Activated CD4-positive, alpha-beta T cell treated with anti-CD3 and anti-CD28 coated beads for 36 hours (primary cell): ENCODE measurements at regions not wholly inside any gene's neighbourhood (a gene's known extent, or its start where the extent isn't known, plus 50 kb on each side); places are given as distances from the start of the nearest gene placed in this dataset.

Experiments
- ATAC-seq: fragments of 200-7000 bp; cut with Tn5 transposase; one replicate; pipeline ENCODE4 v1.10.0; 2021; ENCODE audit warnings: mild to moderate bottlenecking, moderate library complexity
- CTCF ChIA-PET: fragments of 350-600 bp; sonication (Branson Sonifier 250); formaldehyde crosslinking; loops from one replicate; lab custom pipeline; 2021; ENCODE audit warnings: antibody characterized with exemption; lab: Charles Lee
- POLR2A ChIA-PET: fragments of 350-600 bp; sonication (Branson Sonifier 250); formaldehyde crosslinking; loops from one replicate; lab custom pipeline; 2021; ENCODE audit warnings: antibody characterized with exemption, inconsistent platforms; lab: Charles Lee
- DNase-seq: peaks from one replicate; pipeline ENCODE4 v3.0.0-alpha.2; 2020
- H3K27ac Mint-ChIP-seq: one replicate; pipeline ENCODE4 v1.8.0; 2021; ENCODE audit warnings: mixed read lengths
- H3K27me3 Mint-ChIP-seq: one replicate; pipeline ENCODE4 v1.8.0; 2021; ENCODE audit warnings: mixed read lengths
- H3K36me3 Mint-ChIP-seq: one replicate; pipeline ENCODE4 v1.8.0; 2021; ENCODE audit warnings: low read depth, mixed read lengths
- H3K4me1 Mint-ChIP-seq: one replicate; pipeline ENCODE4 v1.8.0; 2021; ENCODE audit warnings: mixed read lengths
- H3K4me3 Mint-ChIP-seq: one replicate; pipeline ENCODE4 v1.8.0; 2021; ENCODE audit warnings: mild to moderate bottlenecking, moderate library complexity, mixed read lengths
- H3K9me3 Mint-ChIP-seq: one replicate; pipeline ENCODE4 v1.8.0; 2021; ENCODE audit warnings: low read depth, mixed read lengths
- intact Hi-C, 2 experiments: fragments of 100-400 bp; cut with DNase I in 1 of 2; cut with micrococcal nuclease in 1 of 2; formaldehyde crosslinking; loops; one replicate each; pipeline versions ENCODE4 v1.14.2 to v1.15.1; 2022 to 2024; cut with DNase I, micrococcal nuclease

GRCh38 chr16:55002419-55002818 is 71.8 kb downstream of the IRX5 start:
- DNase-seq (no peak), ATAC-seq (no peak)
- no peak overlapping the region for H3K27ac Mint-ChIP-seq
- peaks cover 8% of the 10 kb centered on the region for H3K27me3 Mint-ChIP-seq
- no peaks in the 10 kb centered on the region for H3K4me1 Mint-ChIP-seq
- H3K4me3 Mint-ChIP-seq = no peak overlapping the region
- POLR2A ChIA-PET = no interaction called here
- intact Hi-C loops = no loop called here
- H3K9me3 Mint-ChIP-seq = no peaks in the 10 kb centered on the region
- CTCF ChIA-PET = no interaction called here
- H3K36me3 Mint-ChIP-seq = no peaks in the 10 kb centered on the region

DNA sequence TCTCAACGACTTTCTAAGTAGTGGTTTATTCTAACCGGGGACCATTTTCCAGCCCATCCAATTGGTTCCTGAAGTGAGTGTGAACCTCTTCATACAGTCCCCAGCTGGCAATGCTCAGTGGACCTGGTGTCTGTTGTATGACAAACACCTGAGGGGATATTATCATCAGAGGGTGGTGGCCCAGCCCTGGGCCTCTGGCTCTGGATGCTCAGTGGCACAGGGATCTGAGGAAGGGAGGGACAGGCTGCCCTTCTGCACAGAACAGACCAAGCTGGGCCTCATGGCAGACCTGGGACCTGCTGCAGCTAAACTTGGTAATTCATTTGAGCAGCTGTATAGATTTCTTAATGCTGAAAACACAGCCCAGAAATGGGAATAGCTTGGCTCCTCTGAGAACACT is 72.6 kb downstream of the IRX5 start:
- H3K27ac Mint-ChIP-seq = no peak overlapping the region
- H3K27me3 Mint-ChIP-seq = peaks cover 8% of the 10 kb centered on the region
- no peak for DNase-seq
- H3K36me3 Mint-ChIP-seq = no peaks in the 10 kb centered on the region
- H3K9me3 Mint-ChIP-seq = no peaks in the 10 kb centered on the region
- CTCF ChIA-PET = no interaction called here
- ATAC-seq = no peak
- intact Hi-C loops = no loop called here
- H3K4me3 Mint-ChIP-seq = no peak overlapping the region
- POLR2A ChIA-PET = no interaction called here
- H3K4me1 Mint-ChIP-seq = no peaks in the 10 kb centered on the region

DNA sequence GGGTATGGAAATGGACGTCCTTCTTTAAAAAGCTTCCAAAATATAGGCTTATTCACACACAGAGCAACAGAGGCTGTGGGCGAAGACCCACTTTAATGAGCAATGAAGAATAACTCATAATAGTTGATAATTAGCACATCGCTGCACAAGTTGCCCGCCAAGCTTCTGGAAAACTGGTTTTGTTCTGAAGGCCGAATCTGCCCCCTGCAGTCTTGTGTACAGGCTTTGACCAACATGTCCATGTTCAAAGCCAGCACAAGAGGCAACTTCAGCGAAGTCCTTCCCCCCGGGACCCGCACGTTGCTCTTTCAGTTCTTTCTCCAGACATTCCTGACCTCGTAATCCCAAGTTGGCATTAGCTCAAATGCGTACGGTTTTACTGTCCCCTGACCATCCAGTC is 73.3 kb downstream of the IRX5 start:
- intact Hi-C loops = no loop called here
- Mint-ChIP-seq H3K4me1 (no peaks in the 10 kb centered on the region), H3K9me3 (no peaks in the 10 kb centered on the region), H3K36me3 (no peaks in the 10 kb centered on the region), H3K4me3 (no peak overlapping the region), H3K27me3 (peaks cover 6% of the 10 kb centered on the region), H3K27ac (no peak overlapping the region)
- no peak for DNase-seq
- POLR2A ChIA-PET = no interaction called here
- CTCF ChIA-PET = no interaction called here
- ATAC-seq = no peak

DNA sequence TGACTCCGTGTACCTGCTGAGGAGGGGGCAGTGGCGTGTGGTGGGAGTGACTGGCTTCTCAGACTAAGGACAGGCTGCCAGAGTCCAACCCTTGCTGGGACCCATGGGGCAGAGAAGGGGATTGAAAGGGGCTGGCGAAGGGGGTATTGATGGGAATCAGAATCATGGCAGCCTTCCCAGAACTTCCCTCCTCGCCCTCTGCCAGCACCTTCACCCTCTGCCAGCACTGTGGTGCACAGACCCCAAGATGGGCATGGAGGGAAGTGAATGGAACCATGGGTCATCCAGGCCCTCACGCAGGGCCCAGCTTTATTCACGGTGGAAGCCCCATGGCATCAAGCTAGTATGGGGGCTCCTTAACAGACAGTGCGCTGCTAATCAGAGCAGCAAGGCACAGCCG is 76.8 kb downstream of the IRX5 start:
- no peaks in the 10 kb centered on the region for H3K36me3 Mint-ChIP-seq
- H3K27me3 Mint-ChIP-seq = no peaks in the 10 kb centered on the region
- no peaks in the 10 kb centered on the region for H3K9me3 Mint-ChIP-seq
- intact Hi-C loops = no loop called here
- H3K4me3 Mint-ChIP-seq = no peak overlapping the region
- DNase-seq (no peak), ATAC-seq (no peak)
- no peak overlapping the region for H3K27ac Mint-ChIP-seq
- CTCF ChIA-PET = no interaction called here
- no peaks in the 10 kb centered on the region for H3K4me1 Mint-ChIP-seq
- POLR2A ChIA-PET = no interaction called here

- ChIA-PET CTCF (no interaction called here), POLR2A (no interaction called here)
- ATAC-seq = no peak
- DNase-seq = no peak
- H3K9me3 Mint-ChIP-seq = no peaks in the 10 kb centered on the region
- H3K27me3 Mint-ChIP-seq = no peaks in the 10 kb centered on the region
- H3K4me3 Mint-ChIP-seq = no peak overlapping the region
- H3K27ac Mint-ChIP-seq = no peak overlapping the region
- H3K4me1 Mint-ChIP-seq = no peaks in the 10 kb centered on the region
- intact Hi-C loops = no loop called here
- H3K36me3 Mint-ChIP-seq = no peaks in the 10 kb centered on the region
These were observed 78.3 kb downstream of the IRX5 start for GRCh38 chr16:55008836-55009510.

GRCh38 chr16:55009581-55009980 is 78.9 kb downstream of the IRX5 start:
- ChIA-PET POLR2A (no interaction called here), CTCF (no interaction called here)
- Mint-ChIP-seq H3K36me3 (no peaks in the 10 kb centered on the region), H3K9me3 (no peaks in the 10 kb centered on the region), H3K27ac (no peak overlapping the region), H3K4me3 (no peak overlapping the region), H3K4me1 (no peaks in the 10 kb centered on the region), H3K27me3 (no peaks in the 10 kb centered on the region)
- intact Hi-C loops = no loop called here
- DNase-seq (no peak), ATAC-seq (no peak)

GRCh38 chr16:55010492-55011160 is 80.0 kb downstream of the IRX5 start:
- Mint-ChIP-seq H3K4me3 (no peak overlapping the region), H3K27me3 (no peaks in the 10 kb centered on the region), H3K9me3 (no peaks in the 10 kb centered on the region), H3K4me1 (no peaks in the 10 kb centered on the region), H3K36me3 (no peaks in the 10 kb centered on the region), H3K27ac (no peak overlapping the region)
- DNase-seq (no peak), ATAC-seq (no peak)
- POLR2A ChIA-PET = no interaction called here
- CTCF ChIA-PET = no interaction called here
- intact Hi-C loops = no loop called here

GRCh38 chr16:55012362-55012761 is 81.7 kb downstream of the IRX5 start:
- Mint-ChIP-seq H3K4me3 (no peak overlapping the region), H3K36me3 (no peaks in the 10 kb centered on the region), H3K27ac (no peak overlapping the region), H3K4me1 (no peaks in the 10 kb centered on the region), H3K27me3 (no peaks in the 10 kb centered on the region), H3K9me3 (no peaks in the 10 kb centered on the region)
- ChIA-PET CTCF (no interaction called here), POLR2A (no interaction called here)
- DNase-seq (no peak), ATAC-seq (no peak)
- intact Hi-C loops = no loop called here

DNA sequence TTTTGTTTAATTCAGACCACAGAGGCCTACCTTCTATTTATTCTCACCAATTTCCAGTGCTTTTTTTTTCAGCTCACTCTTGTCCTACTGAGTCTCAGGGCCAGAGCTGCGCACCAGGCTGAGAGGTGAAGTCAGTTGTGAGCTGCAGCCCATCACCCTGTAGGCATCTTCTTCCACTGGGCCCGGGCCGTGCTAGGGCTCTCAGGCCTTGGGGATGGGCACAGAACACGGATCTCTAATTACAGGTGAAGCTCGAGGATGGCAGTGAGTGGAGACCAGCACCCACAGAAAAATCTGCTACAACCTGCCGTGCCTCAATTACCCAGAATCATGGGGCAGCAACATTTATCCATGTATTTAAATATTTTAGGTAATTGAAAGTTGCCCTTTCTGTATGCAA is 82.1 kb downstream of the IRX5 start:
- POLR2A ChIA-PET = no interaction called here
- Mint-ChIP-seq H3K4me1 (no peaks in the 10 kb centered on the region), H3K27ac (no peak overlapping the region), H3K27me3 (no peaks in the 10 kb centered on the region), H3K36me3 (no peaks in the 10 kb centered on the region), H3K9me3 (no peaks in the 10 kb centered on the region), H3K4me3 (no peak overlapping the region)
- intact Hi-C loops = no loop called here
- ATAC-seq = no peak
- CTCF ChIA-PET = no interaction called here
- no peak for DNase-seq

DNA sequence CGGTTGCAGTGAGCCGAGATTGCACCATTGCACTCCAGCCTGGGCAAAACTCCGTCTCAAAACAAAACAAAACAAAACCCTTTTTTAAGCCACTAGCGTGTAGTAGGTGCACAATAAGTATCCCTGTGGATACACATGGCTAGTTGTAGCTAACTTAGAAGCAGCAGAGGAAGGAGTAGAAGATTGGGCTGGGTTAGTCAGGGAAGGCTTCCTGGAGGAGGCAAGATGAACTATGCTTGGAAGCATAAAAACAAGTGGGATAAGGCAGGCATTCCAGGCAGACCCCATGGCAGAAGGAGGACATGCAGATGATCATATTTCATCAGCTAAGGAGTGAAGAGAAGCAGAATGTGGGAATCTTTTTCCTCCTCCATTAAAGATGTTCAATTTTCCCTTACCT is 83.4 kb downstream of the IRX5 start:
- ATAC-seq (no peak), DNase-seq (no peak)
- no peaks in the 10 kb centered on the region for H3K9me3 Mint-ChIP-seq
- ChIA-PET CTCF (no interaction called here), POLR2A (no interaction called here)
- no peak overlapping the region for H3K4me3 Mint-ChIP-seq
- no peak overlapping the region for H3K27ac Mint-ChIP-seq
- intact Hi-C loops = no loop called here
- no peaks in the 10 kb centered on the region for H3K27me3 Mint-ChIP-seq
- no peaks in the 10 kb centered on the region for H3K36me3 Mint-ChIP-seq
- no peaks in the 10 kb centered on the region for H3K4me1 Mint-ChIP-seq

- ATAC-seq = no peak
- H3K4me3 Mint-ChIP-seq = no peak overlapping the region
- intact Hi-C loops = no loop called here
These were observed 84.7 kb downstream of the IRX5 start for GRCh38 chr16:55015181-55015913.

DNA sequence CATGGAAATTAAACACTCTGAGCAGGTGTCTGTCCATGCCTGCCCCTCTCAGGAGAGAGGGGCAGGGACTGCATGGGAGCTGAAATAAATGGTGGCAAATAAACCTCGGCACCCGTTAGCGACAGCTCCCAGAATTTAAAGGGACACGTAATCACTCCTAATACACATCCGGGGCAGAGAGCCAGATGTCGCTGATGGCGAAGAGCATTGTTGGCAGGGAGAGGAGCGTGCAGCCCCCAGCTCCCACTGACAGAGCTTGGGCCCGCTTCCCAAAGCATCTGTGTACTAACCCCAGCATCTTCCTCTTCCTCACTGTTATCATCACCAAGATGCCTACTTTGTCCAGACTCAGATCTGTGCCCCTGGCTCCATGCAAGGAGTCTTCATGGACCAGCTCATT is 85.8 kb downstream of the IRX5 start:
- no peaks in the 10 kb centered on the region for H3K36me3 Mint-ChIP-seq
- DNase-seq (no peak), ATAC-seq (no peak)
- no peak overlapping the region for H3K4me3 Mint-ChIP-seq
- H3K4me1 Mint-ChIP-seq = no peaks in the 10 kb centered on the region
- ChIA-PET POLR2A (no interaction called here), CTCF (no interaction called here)
- peaks cover 4% of the 10 kb centered on the region for H3K9me3 Mint-ChIP-seq
- peaks cover 11% of the 10 kb centered on the region for H3K27me3 Mint-ChIP-seq
- intact Hi-C loops = no loop called here
- H3K27ac Mint-ChIP-seq = no peak overlapping the region

More at GRCh38 chr16:55015181-55015913, 84.7 kb downstream of the IRX5 start:
- Mint-ChIP-seq H3K36me3 (no peaks in the 10 kb centered on the region), H3K27ac (no peak overlapping the region), H3K9me3 (peaks cover 2% of the 10 kb centered on the region), H3K27me3 (peaks cover 8% of the 10 kb centered on the region), H3K4me1 (no peaks in the 10 kb centered on the region)
- CTCF ChIA-PET = no interaction called here
- no peak for DNase-seq
- POLR2A ChIA-PET = no interaction called here
